ENCODE measurements at regions not wholly inside any gene's neighbourhood (a gene's known extent, or its start where the extent isn't known, plus 50 kb on each side); places are given as distances from the start of the nearest gene placed in this dataset.

GRCh38 chr6:147852772-147853171 is 344.3 kb downstream of the SAMD5 start:
- TF ChIP-seq USF1 (IDR thresholded peaks at IDR 0.05) (no peak), CREB1 (IDR thresholded peaks at IDR 0.05; ENCODE audit: low read depth) (no peak), TCF12 (IDR thresholded peaks at IDR 0.05; ENCODE audit: low read depth) (no peak), REST (IDR thresholded peaks at IDR 0.05; ENCODE audit: low read depth) (no peak), RAD21 (IDR thresholded peaks at IDR 0.05; ENCODE audit: low read depth) (no peak), YY1 (IDR thresholded peaks at IDR 0.05; ENCODE audit: low read depth) (no peak), EP300 (IDR thresholded peaks at IDR 0.05; ENCODE audit: borderline replicate concordance) (no peak), EGR1 (IDR thresholded peaks at IDR 0.05) (no peak), TAF1 (IDR thresholded peaks at IDR 0.05; ENCODE audit: low read depth) (no peak), NFIC (IDR thresholded peaks at IDR 0.05) (no peak), ZBTB7A (IDR thresholded peaks at IDR 0.05; ENCODE audit: low read depth) (no peak), FOXM1 (IDR thresholded peaks at IDR 0.05; ENCODE audit: borderline replicate concordance, low read depth) (no peak), MAX (IDR thresholded peaks at IDR 0.05) (no peak), CEBPB (IDR thresholded peaks at IDR 0.05) (no peak)

All from Ishikawa (cell line).